GM12865 (cell line): ENCODE measurements at regions not wholly inside any gene's neighbourhood (a gene's known extent, or its start where the extent isn't known, plus 50 kb on each side); places are given as distances from the start of the nearest gene placed in this dataset.
A peak's percentile ranks its signal among the peaks of the same experiment; 100 is the strongest.

Experiments used
- DNase-seq: peaks from one replicate; pipeline ENCODE4 v3.0.0; 2010; ENCODE audit warnings: low read depth
- H3K4me3 ChIP-seq: 2 replicates; pipeline ENCODE4 v1.5.1; 2011; ENCODE audit warnings: mild to moderate bottlenecking, low read depth, low read length, control low read depth
- CTCF ChIP-seq: IDR thresholded peaks from 2 replicates; pipeline ENCODE4 v1.5.1; 2011; ENCODE audit warnings: low read length, control low read depth, low read depth, inconsistent platforms; ENCODE audit not compliant: insufficient read depth; ENCODE audit errors: missing control alignments

- no peak for TF ChIP-seq CTCF
- DNase-seq, result no peak
- no peak overlapping the region for H3K4me3 ChIP-seq
Observed at GRCh38 chr16:73756289-73757178, 540.1 kb upstream of the PSMD7 start.

GRCh38 chr16:73753931-73754330 is 542.7 kb upstream of the PSMD7 start:
- H3K4me3 ChIP-seq, result no peak overlapping the region
- TF ChIP-seq CTCF, result no peak
- no peak for DNase-seq

- no peak for DNase-seq
- no peak for TF ChIP-seq CTCF
- no peak overlapping the region for H3K4me3 ChIP-seq
Observed at GRCh38 chr16:73750639-73751038, 546.0 kb upstream of the PSMD7 start.

GRCh38 chr16:73747328-73747727 is 549.3 kb upstream of the PSMD7 start:
- DNase-seq, result no peak
- no peak overlapping the region for H3K4me3 ChIP-seq
- no peak for TF ChIP-seq CTCF

- no peak for TF ChIP-seq CTCF
- H3K4me3 ChIP-seq, result no peak overlapping the region
- peak; percentile 5 for DNase-seq
Observed at GRCh38 chr16:73746554-73746953, 550.1 kb upstream of the PSMD7 start.

GRCh38 chr16:73743665-73744496 is 552.7 kb upstream of the PSMD7 start:
- no peak overlapping the region for H3K4me3 ChIP-seq
- TF ChIP-seq CTCF, result no peak
- no peak for DNase-seq
